ENCODE measurements at regions not wholly inside any gene's neighbourhood (a gene's known extent, or its start where the extent isn't known, plus 50 kb on each side); places are given as distances from the start of the nearest gene placed in this dataset.

- Histone ChIP-seq H3K4me1 (no peaks in the 10 kb centered on the region), H3K9me3 (peaks cover 5% of the 10 kb centered on the region; the same call in 1 of the 3 replicates), H3K4me2 (no peak overlapping the region), H3K4me3 (no peak overlapping the region), H3K27ac (no peak overlapping the region)
- FAIRE-seq (no peak), ATAC-seq (no peak), DNase-seq (ENCODE audit: low read depth in 1 of 2, low spot score in 1 of 2) (no peak)
- TF ChIP-seq MAFK (IDR thresholded peaks at IDR 0.05; ENCODE audit: partially characterized antibody): no peak
- TF ChIP-seq ZC3H11A (IDR thresholded peaks at IDR 0.05): no peak
- no peak for TF ChIP-seq RFX5 (IDR thresholded peaks at IDR 0.05)
- no peak for TF ChIP-seq RAD21 (conservative IDR thresholded peaks at IDR 0.05 in 1 of 2, IDR thresholded peaks at IDR 0.05 in 1 of 2)
- TF ChIP-seq ZNF302 (CRISPR knock-in tag; IDR thresholded peaks at IDR 0.05): no peak
- no peak for TF ChIP-seq PBX3 (IDR thresholded peaks at IDR 0.05)
- TF ChIP-seq NPAS2 (CRISPR knock-in tag; IDR thresholded peaks at IDR 0.05; ENCODE audit: borderline replicate concordance): no peak
- TF ChIP-seq BCL3 (IDR thresholded peaks at IDR 0.05): no peak
- no peak for TF ChIP-seq FOXS1 (CRISPR knock-in tag; IDR thresholded peaks at IDR 0.05)
- no peak for TF ChIP-seq PHF8 (IDR thresholded peaks at IDR 0.05; ENCODE audit: borderline replicate concordance, low read depth)
- TF ChIP-seq USF2 (IDR thresholded peaks at IDR 0.05): no peak
- no peak for TF ChIP-seq KDM5A (IDR thresholded peaks at IDR 0.05)
- TF ChIP-seq REST (IDR thresholded peaks at IDR 0.05): no peak
- no peak for TF ChIP-seq RCOR1 (IDR thresholded peaks at IDR 0.05; ENCODE audit: low read depth, low read length)
- no peak for TF ChIP-seq FOSL2 (IDR thresholded peaks at IDR 0.05)
- TF ChIP-seq FOSL2 (CRISPR knock-in tag; IDR thresholded peaks at IDR 0.05): no peak
- no peak for TF ChIP-seq CTCF (IDR thresholded peaks at IDR 0.05)
- no peak for TF ChIP-seq HES2 (IDR thresholded peaks at IDR 0.05)
- no peak for TF ChIP-seq ATOH8 (CRISPR knock-in tag; IDR thresholded peaks at IDR 0.05; ENCODE audit: low read depth)
- CTCF ChIA-PET: no interaction called here
- POLR2A ChIA-PET: no interaction called here
- WGBS (ENCODE audit: missing lambda C conversion rate): 3% methylated on average over 2 of the region's 2 CpGs
These were observed 816.2 kb downstream of the TDRD15 start for GRCh38 chr2:21939967-21940366.
